BJ (cell line): ENCODE measurements at regions not wholly inside any gene's neighbourhood (a gene's known extent, or its start where the extent isn't known, plus 50 kb on each side); places are given as distances from the start of the nearest gene placed in this dataset.

Experiments used
- CTCF ChIA-PET: fragments of 350-600 bp; formaldehyde crosslinking; extraction: SDS; loops from one replicate; lab custom pipeline; 2021; ENCODE audit warnings: antibody characterized with exemption, inconsistent platforms; lab: Yijun Ruan, JAX
- POLR2A ChIA-PET: fragments of 300-600 bp; sonication (Branson Sonifier 250); formaldehyde crosslinking; extraction: SDS; loops from one replicate; lab custom pipeline; 2021; ENCODE audit warnings: antibody characterized with exemption; lab: Charles Lee
- DNase-seq: peaks from one replicate; pipeline ENCODE4 v3.0.0-alpha.2; 2011; ENCODE audit warnings: low read depth
- H3K27me3 ChIP-seq: 2 replicates; pipeline ENCODE4 v1.6.0; 2011; ENCODE audit warnings: low read length; ENCODE audit not compliant: control insufficient read depth, insufficient read depth
- H3K36me3 ChIP-seq: 2 replicates; pipeline ENCODE4 v1.5.1; 2011; ENCODE audit warnings: low read length; ENCODE audit not compliant: control insufficient read depth, insufficient read depth
- H3K4me3 ChIP-seq: 2 replicates; pipeline ENCODE4 v1.5.1; 2011; ENCODE audit warnings: low read depth, mild to moderate bottlenecking, control low read depth, low read length
- CTCF ChIP-seq: IDR thresholded peaks from 2 replicates; pipeline ENCODE4 v1.5.1; 2011; ENCODE audit warnings: low read depth, mild to moderate bottlenecking, control low read depth, inconsistent platforms, low read length, moderate library complexity; ENCODE audit not compliant: insufficient read depth

- Histone ChIP-seq H3K36me3 (no peaks in the 10 kb centered on the region), H3K4me3 (no peak overlapping the region), H3K27me3 (no peaks in the 10 kb centered on the region)
- ChIA-PET CTCF (no interaction called here), POLR2A (no interaction called here)
- no peak for TF ChIP-seq CTCF
- DNase-seq = peak; percentile 14
Observed at GRCh38 chr10:117796130-117796745, 250.5 kb downstream of the RAB11FIP2 start.

- Histone ChIP-seq H3K27me3 (no peaks in the 10 kb centered on the region), H3K4me3 (no peak overlapping the region), H3K36me3 (no peaks in the 10 kb centered on the region)
- CTCF ChIA-PET = no interaction called here
- TF ChIP-seq CTCF = no peak
- DNase-seq = no peak
- POLR2A ChIA-PET = no interaction called here
Observed at GRCh38 chr10:117797296-117797695, 249.4 kb downstream of the RAB11FIP2 start.

- ChIA-PET POLR2A (no interaction called here), CTCF (interaction anchor here (1.5 kb wide), 1 partner anchor 9 kb away, joined by 3 read pairs; no protein-coding TSS in a partner anchor)
- no peak for DNase-seq
- Histone ChIP-seq H3K27me3 (no peaks in the 10 kb centered on the region), H3K36me3 (no peaks in the 10 kb centered on the region), H3K4me3 (no peak overlapping the region)
- TF ChIP-seq CTCF = no peak
Observed at GRCh38 chr10:117801691-117802090, 245.1 kb downstream of the RAB11FIP2 start.

GRCh38 chr10:117804470-117805011 is 242.2 kb downstream of the RAB11FIP2 start:
- CTCF ChIA-PET = no interaction called here
- TF ChIP-seq CTCF = no peak
- Histone ChIP-seq H3K4me3 (no peak overlapping the region), H3K27me3 (no peaks in the 10 kb centered on the region), H3K36me3 (no peaks in the 10 kb centered on the region)
- POLR2A ChIA-PET = no interaction called here
- DNase-seq = no peak

- ChIA-PET CTCF (no interaction called here), POLR2A (no interaction called here)
- no peak for TF ChIP-seq CTCF
- DNase-seq = no peak
- H3K4me3 ChIP-seq = no peak overlapping the region
- H3K27me3 ChIP-seq = no peaks in the 10 kb centered on the region
- no peaks in the 10 kb centered on the region for H3K36me3 ChIP-seq
Observed at GRCh38 chr10:117805139-117805538, 241.6 kb downstream of the RAB11FIP2 start.
